Sigmoid colon (tissue), 4 donors: ENCODE measurements at regions not wholly inside any gene's neighbourhood (a gene's known extent, or its start where the extent isn't known, plus 50 kb on each side); places are given as distances from the start of the nearest gene placed in this dataset.

Experiments
- CTCF ChIP-seq, 4 experiments: fragments of 450-650 bp in 3 of 4; fragments of 200-600 bp in 1 of 4; IDR thresholded peaks; one replicate each; pipeline ENCODE4 v1.5.1; 2016 to 2019; ENCODE audit warnings: antibody characterized with exemption in 4 of 4, mild to moderate bottlenecking in 3 of 4, moderate library complexity in 2 of 4
- EP300 ChIP-seq, 4 donors: sonication (generic); formaldehyde crosslinking; IDR thresholded peaks; one replicate each; pipeline ENCODE4 v1.6.1; 2017; ENCODE audit warnings: antibody characterized with exemption in 4 of 4
- POLR2A ChIP-seq, 2 donors: fragments of 450-650 bp; IDR thresholded peaks; one replicate each; pipeline ENCODE4 v1.6.1; 2016; ENCODE audit warnings: antibody characterized with exemption in 2 of 2, mild to moderate bottlenecking in 2 of 2, moderate library complexity in 2 of 2

- TF ChIP-seq CTCF (IDR thresholded peaks at IDR 0.05) (no peak), EP300 (IDR thresholded peaks at IDR 0.05) (no peak), POLR2A (IDR thresholded peaks at IDR 0.05) (no peak)
These were observed 67.0 kb upstream of the C7orf33 start for GRCh38 chr7:148523550-148523949.
